BJ (cell line): ENCODE measurements at regions not wholly inside any gene's neighbourhood (a gene's known extent, or its start where the extent isn't known, plus 50 kb on each side); places are given as distances from the start of the nearest gene placed in this dataset.

Source experiments
- CTCF ChIA-PET: fragments of 350-600 bp; formaldehyde crosslinking; extraction: SDS; loops from one replicate; lab custom pipeline; 2021; ENCODE audit warnings: antibody characterized with exemption, inconsistent platforms; lab: Yijun Ruan, JAX
- POLR2A ChIA-PET: fragments of 300-600 bp; sonication (Branson Sonifier 250); formaldehyde crosslinking; extraction: SDS; loops from one replicate; lab custom pipeline; 2021; ENCODE audit warnings: antibody characterized with exemption; lab: Charles Lee
- DNase-seq: peaks from one replicate; pipeline ENCODE4 v3.0.0-alpha.2; 2011; ENCODE audit warnings: low read depth
- H3K27me3 ChIP-seq: 2 replicates; pipeline ENCODE4 v1.6.0; 2011; ENCODE audit warnings: low read length; ENCODE audit not compliant: control insufficient read depth, insufficient read depth
- H3K36me3 ChIP-seq: 2 replicates; pipeline ENCODE4 v1.5.1; 2011; ENCODE audit warnings: low read length; ENCODE audit not compliant: control insufficient read depth, insufficient read depth
- H3K4me3 ChIP-seq: 2 replicates; pipeline ENCODE4 v1.5.1; 2011; ENCODE audit warnings: low read depth, mild to moderate bottlenecking, control low read depth, low read length
- TF ChIP-seq, protein P1 (sequence below): IDR thresholded peaks from 2 replicates; pipeline ENCODE4 v1.5.1; 2011; ENCODE audit warnings: low read depth, mild to moderate bottlenecking, control low read depth, inconsistent platforms, low read length, moderate library complexity; ENCODE audit not compliant: insufficient read depth

DNA sequence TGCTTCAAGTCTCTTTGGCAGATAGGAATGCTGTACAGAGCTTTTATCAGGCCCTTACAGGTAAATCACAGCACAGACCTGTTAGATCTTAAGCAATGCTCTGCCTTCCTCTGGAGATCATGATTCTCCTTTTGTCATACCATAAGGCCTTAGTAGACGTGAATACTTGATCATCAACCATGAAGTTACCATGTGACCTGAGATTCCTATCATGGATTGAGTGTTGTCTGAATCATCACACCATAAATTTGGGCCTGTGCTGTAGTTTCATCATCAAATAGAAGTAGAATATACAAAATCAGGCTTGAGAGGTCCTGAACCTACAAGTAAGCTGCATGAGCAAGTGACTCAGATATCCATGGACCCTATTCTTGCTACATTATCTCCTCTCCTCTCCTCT is 466.8 kb upstream of the INTU start:
- CTCF ChIA-PET, result no interaction called here
- TF ChIP-seq, protein P1, sequence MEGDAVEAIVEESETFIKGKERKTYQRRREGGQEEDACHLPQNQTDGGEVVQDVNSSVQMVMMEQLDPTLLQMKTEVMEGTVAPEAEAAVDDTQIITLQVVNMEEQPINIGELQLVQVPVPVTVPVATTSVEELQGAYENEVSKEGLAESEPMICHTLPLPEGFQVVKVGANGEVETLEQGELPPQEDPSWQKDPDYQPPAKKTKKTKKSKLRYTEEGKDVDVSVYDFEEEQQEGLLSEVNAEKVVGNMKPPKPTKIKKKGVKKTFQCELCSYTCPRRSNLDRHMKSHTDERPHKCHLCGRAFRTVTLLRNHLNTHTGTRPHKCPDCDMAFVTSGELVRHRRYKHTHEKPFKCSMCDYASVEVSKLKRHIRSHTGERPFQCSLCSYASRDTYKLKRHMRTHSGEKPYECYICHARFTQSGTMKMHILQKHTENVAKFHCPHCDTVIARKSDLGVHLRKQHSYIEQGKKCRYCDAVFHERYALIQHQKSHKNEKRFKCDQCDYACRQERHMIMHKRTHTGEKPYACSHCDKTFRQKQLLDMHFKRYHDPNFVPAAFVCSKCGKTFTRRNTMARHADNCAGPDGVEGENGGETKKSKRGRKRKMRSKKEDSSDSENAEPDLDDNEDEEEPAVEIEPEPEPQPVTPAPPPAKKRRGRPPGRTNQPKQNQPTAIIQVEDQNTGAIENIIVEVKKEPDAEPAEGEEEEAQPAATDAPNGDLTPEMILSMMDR, result no peak
- POLR2A ChIA-PET, result no interaction called here
- Histone ChIP-seq H3K4me3 (no peak overlapping the region), H3K36me3 (no peaks in the 10 kb centered on the region), H3K27me3 (no peaks in the 10 kb centered on the region)
- no peak for DNase-seq

DNA sequence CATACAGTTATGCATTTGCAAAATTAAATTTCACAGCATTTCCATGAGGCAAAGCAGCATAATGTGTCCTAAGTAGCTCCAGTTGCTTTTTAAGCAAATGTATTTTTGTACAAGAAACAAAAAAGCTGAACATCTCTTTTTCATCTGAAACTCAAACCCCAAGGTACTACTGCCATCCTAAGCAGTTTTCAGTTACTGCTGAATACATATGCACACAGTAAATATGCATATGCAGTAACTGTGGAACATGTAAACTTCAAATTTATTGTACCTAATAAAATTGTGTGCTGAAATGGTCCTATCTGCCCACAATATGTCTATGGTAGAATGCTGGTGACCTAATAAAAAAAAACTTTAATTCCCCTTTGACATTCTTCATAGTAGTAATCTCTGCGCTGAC is 458.6 kb upstream of the INTU start:
- POLR2A ChIA-PET, result no interaction called here
- H3K36me3 ChIP-seq, result no peaks in the 10 kb centered on the region
- H3K4me3 ChIP-seq, result no peak overlapping the region
- CTCF ChIA-PET, result no interaction called here
- no peaks in the 10 kb centered on the region for H3K27me3 ChIP-seq
- DNase-seq, result no peak
- TF ChIP-seq, protein P1, result no peak

DNA sequence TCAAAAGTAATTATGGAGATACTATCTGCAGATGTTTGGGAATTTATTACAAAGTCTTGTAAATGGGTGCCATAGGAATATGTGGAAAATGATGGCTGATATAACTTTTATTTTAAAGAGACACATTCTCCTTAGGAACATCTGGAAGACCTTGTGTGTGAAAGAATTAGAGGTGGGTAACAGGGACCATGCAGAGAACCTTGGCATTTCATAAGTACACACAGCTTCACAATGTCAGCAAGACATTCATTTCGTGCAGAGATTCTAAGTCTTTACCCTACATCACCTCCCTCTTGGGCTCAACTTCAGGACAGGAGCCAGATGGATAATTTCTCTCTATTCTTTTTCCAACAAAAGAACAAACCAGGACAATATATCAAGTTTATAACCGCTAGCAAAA is 458.1 kb upstream of the INTU start:
- POLR2A ChIA-PET, result no interaction called here
- Histone ChIP-seq H3K4me3 (no peak overlapping the region), H3K27me3 (no peaks in the 10 kb centered on the region), H3K36me3 (no peaks in the 10 kb centered on the region)
- DNase-seq, result no peak
- CTCF ChIA-PET, result no interaction called here
- TF ChIP-seq, protein P1, result no peak

DNA sequence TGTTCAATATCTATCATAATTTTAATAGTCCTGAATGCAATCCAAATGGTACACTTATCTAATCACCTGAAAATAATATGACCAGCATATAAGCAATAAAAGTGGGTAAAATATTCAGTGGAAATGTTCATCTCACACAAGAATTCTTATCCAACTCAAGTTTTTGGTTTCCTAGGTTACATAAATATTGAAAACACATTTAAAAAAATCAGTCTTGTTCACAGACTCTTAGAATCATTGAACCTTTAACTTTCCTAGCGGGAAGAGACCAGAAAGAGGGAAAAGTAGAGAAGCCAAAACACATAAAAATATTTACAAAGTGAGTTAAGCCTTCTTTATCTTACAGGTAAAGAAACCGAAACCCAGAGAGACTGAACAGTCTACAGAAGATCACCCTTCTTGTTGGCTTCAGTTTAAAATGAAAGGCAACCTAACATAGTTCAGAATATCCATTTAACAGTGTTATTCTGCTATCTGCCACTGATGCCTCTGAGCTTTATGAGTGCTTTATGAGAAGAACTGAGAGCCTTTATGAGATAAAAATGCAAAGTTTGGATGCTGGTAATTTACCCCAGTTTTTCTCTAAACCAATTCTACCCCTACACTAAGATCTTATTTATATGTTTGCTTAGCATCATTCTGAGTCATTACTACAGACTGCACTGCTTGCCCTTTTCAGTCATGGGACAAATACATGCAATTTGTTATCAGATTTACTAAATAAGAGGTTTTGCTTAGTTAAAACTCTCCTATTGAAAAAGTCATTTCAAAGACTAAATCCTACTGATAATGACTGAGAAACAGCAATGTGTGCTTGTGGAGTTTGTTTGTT is 453.3 kb upstream of the INTU start:
- H3K27me3 ChIP-seq, result no peaks in the 10 kb centered on the region
- H3K36me3 ChIP-seq, result no peaks in the 10 kb centered on the region
- TF ChIP-seq, protein P1, result no peak
- no peak overlapping the region for H3K4me3 ChIP-seq
- POLR2A ChIA-PET, result no interaction called here
- CTCF ChIA-PET, result no interaction called here
- DNase-seq, result no peak

DNA sequence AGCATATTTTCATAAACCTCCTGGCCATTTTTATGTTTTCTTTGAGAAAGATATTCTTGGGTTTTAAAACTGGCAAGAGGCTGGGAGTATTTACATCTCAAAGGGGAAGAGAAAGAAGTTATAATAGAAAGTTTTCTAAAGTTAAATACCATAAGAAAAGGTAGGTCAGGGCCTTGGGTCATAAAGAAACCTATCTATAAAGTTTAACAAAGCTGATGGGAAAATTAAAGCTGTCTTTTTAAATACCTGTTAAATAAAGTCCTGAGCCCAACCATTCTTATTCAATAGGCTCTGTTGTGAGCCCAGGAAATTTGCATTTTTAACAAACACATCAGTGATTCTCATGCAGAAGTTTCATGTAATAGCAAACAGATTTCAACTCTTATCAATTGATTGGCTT is 451.8 kb upstream of the INTU start:
- TF ChIP-seq, protein P1, result no peak
- Histone ChIP-seq H3K4me3 (no peak overlapping the region), H3K27me3 (no peaks in the 10 kb centered on the region), H3K36me3 (no peaks in the 10 kb centered on the region)
- POLR2A ChIA-PET, result no interaction called here
- CTCF ChIA-PET, result no interaction called here
- no peak for DNase-seq
